ENCODE measurements at regions not wholly inside any gene's neighbourhood (a gene's known extent, or its start where the extent isn't known, plus 50 kb on each side); places are given as distances from the start of the nearest gene placed in this dataset.

DNA sequence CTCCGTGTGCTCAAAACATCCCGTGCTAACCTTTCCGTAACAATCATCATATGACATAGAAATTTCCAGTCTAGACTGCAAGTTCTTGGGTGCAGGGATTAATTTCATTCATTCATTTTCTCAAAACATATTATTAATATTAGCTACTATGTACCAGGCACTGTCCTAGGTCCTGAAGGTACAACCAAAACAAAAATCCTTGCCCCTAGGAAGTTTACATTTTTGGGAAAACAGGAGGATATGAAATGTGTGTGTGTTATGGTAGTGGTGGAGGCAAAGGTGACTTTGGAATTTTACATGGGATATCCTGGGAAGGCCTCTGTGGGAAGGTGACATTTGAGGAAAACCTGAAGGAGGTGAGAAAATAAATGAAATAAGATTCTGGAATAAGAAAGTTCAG is 222.6 kb downstream of the LRRC3B start:
- no peak for TF ChIP-seq POLR2AphosphoS5 (IDR thresholded peaks at IDR 0.05)
- TF ChIP-seq, protein P1, sequence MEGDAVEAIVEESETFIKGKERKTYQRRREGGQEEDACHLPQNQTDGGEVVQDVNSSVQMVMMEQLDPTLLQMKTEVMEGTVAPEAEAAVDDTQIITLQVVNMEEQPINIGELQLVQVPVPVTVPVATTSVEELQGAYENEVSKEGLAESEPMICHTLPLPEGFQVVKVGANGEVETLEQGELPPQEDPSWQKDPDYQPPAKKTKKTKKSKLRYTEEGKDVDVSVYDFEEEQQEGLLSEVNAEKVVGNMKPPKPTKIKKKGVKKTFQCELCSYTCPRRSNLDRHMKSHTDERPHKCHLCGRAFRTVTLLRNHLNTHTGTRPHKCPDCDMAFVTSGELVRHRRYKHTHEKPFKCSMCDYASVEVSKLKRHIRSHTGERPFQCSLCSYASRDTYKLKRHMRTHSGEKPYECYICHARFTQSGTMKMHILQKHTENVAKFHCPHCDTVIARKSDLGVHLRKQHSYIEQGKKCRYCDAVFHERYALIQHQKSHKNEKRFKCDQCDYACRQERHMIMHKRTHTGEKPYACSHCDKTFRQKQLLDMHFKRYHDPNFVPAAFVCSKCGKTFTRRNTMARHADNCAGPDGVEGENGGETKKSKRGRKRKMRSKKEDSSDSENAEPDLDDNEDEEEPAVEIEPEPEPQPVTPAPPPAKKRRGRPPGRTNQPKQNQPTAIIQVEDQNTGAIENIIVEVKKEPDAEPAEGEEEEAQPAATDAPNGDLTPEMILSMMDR (IDR thresholded peaks at IDR 0.05), result no peak
- Histone ChIP-seq H3K4me1 (no peaks in the 10 kb centered on the region), H3K36me3 (no peaks in the 10 kb centered on the region), H3K9me3 (no peaks in the 10 kb centered on the region), H3K4me3 (no peak overlapping the region), H3K27ac (replicated peaks in 1 of 4) (no peak overlapping the region), H3K27me3 (no peaks in the 10 kb centered on the region)
- no peak for DNase-seq (ENCODE audit: extremely low spot score)
- intact Hi-C loops (cut with DNase I), result no loop called here
- WGBS, result 97% methylated on average over 3 of the region's 3 CpGs

DNA sequence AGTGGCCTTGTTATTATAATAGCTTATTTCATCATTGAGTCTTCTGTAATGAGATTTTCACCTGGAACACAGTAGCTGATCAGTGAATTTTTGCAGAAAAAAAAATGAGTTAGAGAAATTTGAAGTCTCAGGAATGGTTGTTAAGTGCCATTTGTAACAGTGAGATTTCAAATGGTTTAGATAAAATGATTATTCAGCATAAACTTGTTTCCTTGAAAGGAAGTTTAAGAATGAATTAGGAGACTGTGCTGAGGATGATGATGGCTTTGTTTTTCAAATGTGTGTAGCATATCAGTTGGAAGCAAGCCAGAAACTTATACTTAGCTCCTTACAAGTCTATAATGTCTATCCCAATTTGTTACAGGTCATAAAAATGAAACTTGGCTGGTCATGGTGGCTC is 225.1 kb downstream of the LRRC3B start:
- Histone ChIP-seq H3K27me3 (no peaks in the 10 kb centered on the region), H3K4me3 (no peak overlapping the region), H3K4me1 (no peaks in the 10 kb centered on the region), H3K27ac (replicated peaks in 1 of 4) (no peak overlapping the region), H3K9me3 (no peaks in the 10 kb centered on the region), H3K36me3 (no peaks in the 10 kb centered on the region)
- intact Hi-C loops (cut with DNase I), result no loop called here
- no peak for DNase-seq (ENCODE audit: extremely low spot score)
- no peak for TF ChIP-seq EP300 (IDR thresholded peaks at IDR 0.05)
- TF ChIP-seq POLR2AphosphoS5 (IDR thresholded peaks at IDR 0.05), result no peak
- TF ChIP-seq, protein P1 (IDR thresholded peaks at IDR 0.05), result no peak
- no peak for TF ChIP-seq POLR2A (IDR thresholded peaks at IDR 0.05; ENCODE audit: low read depth)

DNA sequence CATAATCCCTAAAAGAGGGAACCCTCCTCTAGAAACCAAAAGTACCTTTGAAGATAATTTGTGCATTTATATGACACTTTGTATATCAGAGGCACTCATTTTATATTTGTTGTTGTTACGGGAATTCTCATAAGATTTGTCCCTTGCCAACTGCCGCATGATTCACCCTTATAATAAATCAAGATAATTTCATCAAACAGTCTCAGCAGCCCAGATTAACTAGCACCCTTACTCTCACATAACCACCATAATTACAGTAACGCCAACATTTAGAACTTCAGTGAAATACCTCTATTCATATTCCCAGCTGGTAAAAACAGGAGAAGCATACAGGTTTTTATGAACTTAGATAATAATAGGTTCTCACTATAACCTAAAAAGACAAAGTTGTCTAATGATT is 271.9 kb downstream of the LRRC3B start:
- no peaks in the 10 kb centered on the region for H3K27me3 ChIP-seq
- no peak for DNase-seq (ENCODE audit: extremely low spot score)
- 57% methylated on average over 3 of the region's 3 CpGs for WGBS
- peaks cover 0 to 3% (median 0%) of the 10 kb centered on the region in 4 donors for H3K4me1 ChIP-seq
- no peak overlapping the region for H3K27ac ChIP-seq (replicated peaks in 1 of 4)
- no peaks in the 10 kb centered on the region for H3K9me3 ChIP-seq
- H3K36me3 ChIP-seq, result no peaks in the 10 kb centered on the region
- H3K4me3 ChIP-seq, result no peak overlapping the region
- intact Hi-C loops (cut with DNase I), result no loop called here
- TF ChIP-seq, protein P1 (IDR thresholded peaks at IDR 0.05), result no peak
- TF ChIP-seq POLR2AphosphoS5 (IDR thresholded peaks at IDR 0.05), result no peak
- TF ChIP-seq POLR2A (IDR thresholded peaks at IDR 0.05; ENCODE audit: low read depth), result no peak
- TF ChIP-seq EP300 (IDR thresholded peaks at IDR 0.05), result no peak

DNA sequence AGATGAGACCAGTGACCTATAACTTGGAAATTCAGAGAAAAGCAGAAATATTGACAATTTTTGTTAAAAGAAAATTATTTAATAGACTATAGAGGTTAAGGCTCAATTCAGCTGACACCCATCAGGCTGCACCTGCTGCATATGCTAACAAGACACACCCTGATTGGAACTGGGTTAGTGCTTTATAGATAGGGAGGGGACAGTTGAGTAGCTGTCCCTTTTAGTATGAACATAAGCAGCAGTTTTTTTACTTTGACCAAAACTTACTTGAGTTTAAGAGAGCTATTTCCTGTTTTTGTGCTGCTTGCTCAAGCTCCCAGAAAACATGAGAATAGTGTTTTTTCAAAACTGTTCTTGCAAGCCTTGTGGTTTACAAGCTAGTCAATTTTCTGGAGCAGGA is 292.6 kb downstream of the LRRC3B start:
- Histone ChIP-seq H3K36me3 (no peaks in the 10 kb centered on the region), H3K27me3 (no peaks in the 10 kb centered on the region), H3K4me3 (no peak overlapping the region), H3K4me1 (no peaks in the 10 kb centered on the region), H3K27ac (replicated peaks in 1 of 4) (no peak overlapping the region), H3K9me3 (no peaks in the 10 kb centered on the region)
- intact Hi-C loops (cut with DNase I), result no loop called here
- no peak for DNase-seq (ENCODE audit: extremely low spot score)
- no peak for TF ChIP-seq POLR2AphosphoS5 (IDR thresholded peaks at IDR 0.05)
- TF ChIP-seq EP300 (IDR thresholded peaks at IDR 0.05), result no peak
- no peak for TF ChIP-seq POLR2A (IDR thresholded peaks at IDR 0.05; ENCODE audit: low read depth)
- TF ChIP-seq, protein P1 (IDR thresholded peaks at IDR 0.05), result no peak

DNA sequence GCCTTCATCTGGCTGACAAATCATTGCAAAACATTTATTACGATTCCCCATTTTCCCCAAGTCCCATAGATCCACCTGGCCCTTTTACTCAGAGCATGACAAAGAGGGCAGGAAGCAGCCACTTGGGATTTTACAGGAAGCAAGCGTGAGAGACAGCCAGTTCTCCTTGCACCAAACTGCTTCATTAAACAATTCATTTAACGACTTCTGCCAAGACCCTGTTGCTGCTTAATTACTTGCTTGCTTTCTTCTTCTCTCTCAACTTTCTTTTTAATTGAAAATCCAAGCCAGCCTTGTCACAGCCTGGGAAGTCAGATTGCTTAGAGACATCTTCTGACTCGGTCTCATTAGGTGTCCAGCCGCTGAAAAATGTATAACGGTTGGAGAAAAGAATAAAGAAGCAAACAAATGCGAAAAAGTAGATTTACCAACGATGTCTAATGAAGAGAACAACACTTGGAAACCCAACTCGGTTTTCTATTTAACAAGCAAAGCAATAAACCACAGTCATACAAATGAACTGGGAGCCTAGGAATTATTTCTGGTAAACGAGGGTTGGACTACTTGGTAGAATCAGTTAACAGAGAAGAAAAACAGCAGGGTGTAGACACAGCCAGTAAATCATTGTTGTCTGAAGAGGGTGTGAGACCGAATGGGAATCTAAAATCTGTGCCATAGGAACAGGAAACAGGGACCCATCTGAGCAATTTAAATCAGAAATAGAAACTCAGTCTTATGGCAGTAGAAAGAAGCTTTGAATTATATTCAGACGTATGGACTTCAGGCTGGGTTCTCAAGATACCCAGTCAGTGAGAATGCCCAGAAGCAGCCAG is 298.3 kb downstream of the LRRC3B start:
- no peak overlapping the region for H3K4me3 ChIP-seq
- 64% methylated on average over 12 of the region's 12 CpGs for WGBS
- no peak for DNase-seq (ENCODE audit: extremely low spot score)
- no peaks in the 10 kb centered on the region for H3K9me3 ChIP-seq
- H3K27me3 ChIP-seq, result no peaks in the 10 kb centered on the region
- intact Hi-C loops (cut with DNase I), result no loop called here
- H3K27ac ChIP-seq (replicated peaks in 1 of 4), result no peak overlapping the region
- H3K4me1 ChIP-seq, result peaks cover 0 to 16% (median 12%) of the 10 kb centered on the region in 4 donors
- no peaks in the 10 kb centered on the region for H3K36me3 ChIP-seq
- TF ChIP-seq POLR2A (IDR thresholded peaks at IDR 0.05; ENCODE audit: low read depth), result no peak
- TF ChIP-seq EP300 (IDR thresholded peaks at IDR 0.05), result no peak
- TF ChIP-seq POLR2AphosphoS5 (IDR thresholded peaks at IDR 0.05), result no peak
- TF ChIP-seq, protein P1 (IDR thresholded peaks at IDR 0.05), result no peak
